ENCODE measurements at regions not wholly inside any gene's neighbourhood (a gene's known extent, or its start where the extent isn't known, plus 50 kb on each side); places are given as distances from the start of the nearest gene placed in this dataset.

DNA sequence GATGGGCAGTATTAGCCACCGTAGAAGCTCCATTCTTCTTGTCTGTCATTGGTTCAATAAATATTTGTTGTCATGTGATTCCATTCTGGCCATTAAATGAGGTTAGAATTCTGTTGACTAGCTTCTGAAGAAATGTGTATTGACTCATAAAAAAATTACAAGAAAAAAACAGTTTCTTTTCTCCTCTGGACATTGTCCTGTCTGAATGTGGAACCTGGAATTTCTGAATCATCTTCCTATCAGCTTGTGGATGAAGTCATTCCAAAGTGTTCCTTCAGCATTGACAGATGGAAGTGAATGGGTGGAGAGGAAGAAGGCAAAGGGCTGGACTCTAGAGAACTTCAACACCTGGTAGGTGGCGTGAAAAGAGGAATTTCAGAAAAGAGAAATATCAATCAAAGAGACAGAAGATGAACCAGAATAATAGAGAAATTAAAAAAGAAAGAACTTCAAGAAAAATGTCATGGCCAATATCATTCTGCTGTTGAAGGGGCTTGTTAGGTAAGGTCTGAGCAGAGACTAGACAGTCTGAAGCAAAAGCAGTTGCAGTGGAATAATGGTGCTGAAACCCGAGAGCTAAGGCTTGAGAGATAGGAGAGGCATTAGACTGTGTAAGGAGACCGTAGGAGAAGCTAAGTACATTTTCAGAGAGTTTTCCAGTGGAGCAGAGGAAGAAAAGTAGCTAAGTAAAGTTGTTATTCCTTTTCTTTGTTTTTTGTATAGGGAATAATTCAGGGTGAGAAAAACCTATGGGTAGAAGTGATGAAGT lies 806.6 kb downstream of the SQOR start:
- Histone ChIP-seq H3K9ac (ENCODE audit: low read depth in 1 of 3, low read length in 3 of 3) (no peak overlapping the region), H3K4me3 (ENCODE audit: low read length in 3 of 3) (no peak overlapping the region), H3K27ac (ENCODE audit: low read depth, low read length) (no peak overlapping the region), H3K9me3 (ENCODE audit: control insufficient read depth in 3 of 3, low read length in 3 of 3) (no peaks in the 10 kb centered on the region), H3K4me1 (ENCODE audit: control insufficient read depth in 3 of 3, insufficient read depth in 3 of 3, low read length in 3 of 3) (no peaks in the 10 kb centered on the region), H3K36me3 (ENCODE audit: control insufficient read depth in 3 of 3, insufficient read depth in 3 of 3, low read length in 3 of 3) (no peaks in the 10 kb centered on the region), H3K27me3 (ENCODE audit: control insufficient read depth in 3 of 3, insufficient read depth in 3 of 3, low read length in 3 of 3) (no peaks in the 10 kb centered on the region)

DNA sequence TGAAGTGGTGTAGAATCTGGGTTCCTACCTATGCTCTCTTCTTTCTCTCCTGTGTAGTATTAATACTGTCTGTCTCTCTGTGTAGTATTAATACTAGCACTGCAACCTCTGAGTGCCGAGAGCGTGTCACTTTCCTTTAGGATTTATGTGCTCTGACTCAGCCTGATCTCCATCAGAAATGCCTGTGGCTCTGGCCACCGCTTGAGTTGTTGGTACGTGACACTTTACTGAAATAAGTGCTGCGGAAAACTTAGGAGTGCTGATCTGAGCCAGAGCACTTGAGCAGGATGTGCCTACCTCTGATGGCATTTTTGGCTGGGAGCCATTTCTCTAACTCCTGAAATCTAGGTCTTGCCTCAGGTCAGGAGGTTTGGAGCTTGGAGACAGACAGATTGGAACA lies 807.4 kb downstream of the SQOR start:
- Histone ChIP-seq H3K27ac (ENCODE audit: low read depth, low read length) (no peak overlapping the region), H3K27me3 (ENCODE audit: control insufficient read depth in 3 of 3, insufficient read depth in 3 of 3, low read length in 3 of 3) (no peaks in the 10 kb centered on the region), H3K4me1 (ENCODE audit: control insufficient read depth in 3 of 3, insufficient read depth in 3 of 3, low read length in 3 of 3) (no peaks in the 10 kb centered on the region), H3K4me3 (ENCODE audit: low read length in 3 of 3) (no peak overlapping the region), H3K9ac (ENCODE audit: low read depth in 1 of 3, low read length in 3 of 3) (no peak overlapping the region), H3K9me3 (ENCODE audit: control insufficient read depth in 3 of 3, low read length in 3 of 3) (no peaks in the 10 kb centered on the region), H3K36me3 (ENCODE audit: control insufficient read depth in 3 of 3, insufficient read depth in 3 of 3, low read length in 3 of 3) (no peaks in the 10 kb centered on the region)

DNA sequence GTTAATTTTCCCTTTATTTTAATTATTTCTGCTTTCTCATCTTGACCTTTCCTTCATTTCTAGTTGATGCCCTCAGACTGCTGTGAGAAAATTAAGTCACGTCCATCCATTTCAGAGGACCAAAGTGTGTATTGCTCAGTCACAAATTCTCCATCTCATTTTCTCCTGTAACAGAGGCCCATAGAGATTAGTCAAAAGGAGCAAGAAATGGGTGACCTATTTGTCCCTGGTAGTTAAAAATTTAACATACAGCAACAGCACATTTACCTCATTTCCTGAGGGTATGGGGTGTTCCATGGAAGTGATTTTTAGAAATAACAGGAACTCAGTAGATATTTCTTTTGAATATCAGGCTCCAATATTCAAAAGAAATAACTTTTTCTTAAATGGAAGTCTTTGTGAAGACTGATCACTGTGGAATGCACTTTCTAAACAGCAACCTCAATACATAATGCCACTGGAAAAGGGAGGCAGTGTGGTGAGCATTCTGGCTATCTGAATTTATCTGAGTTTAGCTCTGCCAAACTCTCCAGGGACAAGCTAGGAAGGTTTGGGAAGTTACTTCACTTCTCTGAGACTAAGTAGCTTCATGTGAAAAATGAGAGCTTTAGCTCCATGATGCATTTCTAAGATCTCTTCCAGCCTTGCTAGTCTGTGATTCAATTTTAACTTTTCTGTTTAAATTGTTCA lies 808.2 kb downstream of the SQOR start:
- Histone ChIP-seq H3K4me3 (ENCODE audit: low read length in 3 of 3) (no peak overlapping the region), H3K9me3 (ENCODE audit: control insufficient read depth in 3 of 3, low read length in 3 of 3) (peaks cover 0 to 3% (median 0%) of the 10 kb centered on the region in 3 donors), H3K27ac (ENCODE audit: low read depth, low read length) (no peak overlapping the region), H3K9ac (ENCODE audit: low read depth in 1 of 3, low read length in 3 of 3) (no peak overlapping the region), H3K36me3 (ENCODE audit: control insufficient read depth in 3 of 3, insufficient read depth in 3 of 3, low read length in 3 of 3) (no peaks in the 10 kb centered on the region), H3K27me3 (ENCODE audit: control insufficient read depth in 3 of 3, insufficient read depth in 3 of 3, low read length in 3 of 3) (no peaks in the 10 kb centered on the region), H3K4me1 (ENCODE audit: control insufficient read depth in 3 of 3, insufficient read depth in 3 of 3, low read length in 3 of 3) (no peaks in the 10 kb centered on the region)

DNA sequence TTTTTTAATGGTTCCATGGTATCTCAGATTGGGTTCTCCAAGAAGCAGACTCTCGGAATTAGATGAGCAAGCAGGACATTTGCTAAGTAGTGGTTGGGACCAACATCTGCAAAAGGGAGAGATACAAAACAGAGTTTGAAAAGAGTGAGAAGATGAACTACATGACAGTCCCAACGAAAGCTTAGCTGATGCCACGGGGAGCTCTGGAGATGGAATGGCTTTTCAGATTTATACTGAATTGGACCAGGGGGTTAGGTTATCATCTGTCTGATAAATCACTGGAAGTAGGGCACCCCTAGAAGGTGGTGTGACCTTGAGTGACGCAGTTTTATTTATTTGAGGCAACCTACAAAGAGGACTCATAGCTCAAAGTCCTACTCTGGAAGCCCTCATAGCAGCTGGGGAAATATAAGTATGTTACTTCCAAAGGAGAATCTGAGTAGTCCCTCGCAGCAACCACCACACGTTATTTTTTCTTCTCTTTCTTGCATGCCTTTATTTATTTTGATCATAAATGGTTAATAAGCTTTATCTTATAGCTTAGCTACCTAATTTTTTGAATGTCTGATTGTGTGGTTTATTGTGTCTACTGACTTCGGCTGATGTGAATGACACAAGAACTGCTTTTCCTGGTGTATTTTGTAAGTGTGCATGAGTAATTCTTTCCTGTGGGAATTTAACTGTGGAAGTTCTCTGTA lies 815.4 kb downstream of the SQOR start:
- H3K36me3 ChIP-seq (ENCODE audit: control insufficient read depth in 3 of 3, insufficient read depth in 3 of 3, low read length in 3 of 3), result no peaks in the 10 kb centered on the region
- H3K9me3 ChIP-seq (ENCODE audit: control insufficient read depth in 3 of 3, low read length in 3 of 3), result peaks cover 0 to 3% (median 0%) of the 10 kb centered on the region in 3 donors
- H3K27me3 ChIP-seq (ENCODE audit: control insufficient read depth in 3 of 3, insufficient read depth in 3 of 3, low read length in 3 of 3), result no peaks in the 10 kb centered on the region
- H3K4me3 ChIP-seq (ENCODE audit: low read length in 3 of 3), result no peak overlapping the region
- H3K4me1 ChIP-seq (ENCODE audit: control insufficient read depth in 3 of 3, insufficient read depth in 3 of 3, low read length in 3 of 3), result no peaks in the 10 kb centered on the region
- H3K9ac ChIP-seq (ENCODE audit: low read depth in 1 of 3, low read length in 3 of 3), result no peak overlapping the region
- no peak overlapping the region for H3K27ac ChIP-seq (ENCODE audit: low read depth, low read length)

DNA sequence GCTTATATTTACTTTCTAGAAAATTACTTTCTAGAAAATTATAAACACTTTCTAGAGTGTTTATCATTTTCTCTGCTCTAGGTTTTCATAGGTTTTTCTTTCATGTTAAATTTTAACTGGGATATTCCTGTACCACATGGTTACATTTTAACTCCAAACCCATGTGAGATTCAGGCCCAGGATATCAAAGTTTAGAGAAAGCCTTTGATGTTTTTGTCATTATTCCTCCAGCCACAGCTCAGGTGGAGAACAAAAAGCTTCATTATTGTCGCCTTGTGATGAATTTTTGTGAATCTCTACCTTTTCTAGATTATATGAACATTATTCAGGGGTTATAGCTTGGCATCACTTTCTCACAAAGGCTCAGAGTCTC lies 816.0 kb downstream of the SQOR start:
- Histone ChIP-seq H3K27ac (ENCODE audit: low read depth, low read length) (no peak overlapping the region), H3K36me3 (ENCODE audit: control insufficient read depth in 3 of 3, insufficient read depth in 3 of 3, low read length in 3 of 3) (no peaks in the 10 kb centered on the region), H3K4me1 (ENCODE audit: control insufficient read depth in 3 of 3, insufficient read depth in 3 of 3, low read length in 3 of 3) (no peaks in the 10 kb centered on the region), H3K9ac (ENCODE audit: low read depth in 1 of 3, low read length in 3 of 3) (no peak overlapping the region), H3K9me3 (ENCODE audit: control insufficient read depth in 3 of 3, low read length in 3 of 3) (peaks cover 0 to 3% (median 0%) of the 10 kb centered on the region in 3 donors), H3K27me3 (ENCODE audit: control insufficient read depth in 3 of 3, insufficient read depth in 3 of 3, low read length in 3 of 3) (no peaks in the 10 kb centered on the region), H3K4me3 (ENCODE audit: low read length in 3 of 3) (no peak overlapping the region)

DNA sequence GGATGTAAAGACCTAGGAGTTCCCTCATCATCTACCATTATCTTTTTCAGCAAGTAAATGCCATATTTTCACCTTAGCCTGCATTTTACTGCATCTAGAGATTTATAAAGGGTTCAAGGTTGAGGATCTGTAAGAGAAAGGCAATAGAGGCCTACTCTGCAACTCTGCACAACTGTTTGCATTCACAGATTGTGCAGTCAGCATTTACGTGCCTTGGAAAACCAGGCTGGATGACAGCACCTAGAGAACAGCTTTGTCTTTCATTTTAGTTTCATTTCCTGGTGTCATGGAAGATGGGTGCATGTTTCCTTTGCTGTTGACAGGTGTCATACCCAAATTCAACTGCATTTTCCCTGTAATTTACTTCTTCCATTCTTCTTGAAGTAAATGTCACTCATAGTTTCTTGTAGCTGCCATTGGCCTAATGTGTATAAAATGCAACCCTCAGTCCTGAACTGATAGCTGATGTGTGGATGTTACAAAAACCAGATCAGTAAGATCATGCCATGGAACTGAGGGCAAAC lies 817.5 kb downstream of the SQOR start:
- H3K4me1 ChIP-seq (ENCODE audit: control insufficient read depth in 3 of 3, insufficient read depth in 3 of 3, low read length in 3 of 3), result no peaks in the 10 kb centered on the region
- H3K27ac ChIP-seq (ENCODE audit: low read depth, low read length), result no peak overlapping the region
- no peak overlapping the region for H3K4me3 ChIP-seq (ENCODE audit: low read length in 3 of 3)
- H3K36me3 ChIP-seq (ENCODE audit: control insufficient read depth in 3 of 3, insufficient read depth in 3 of 3, low read length in 3 of 3), result no peaks in the 10 kb centered on the region
- H3K27me3 ChIP-seq (ENCODE audit: control insufficient read depth in 3 of 3, insufficient read depth in 3 of 3, low read length in 3 of 3), result no peaks in the 10 kb centered on the region
- peaks cover 0 to 3% (median 0%) of the 10 kb centered on the region in 3 donors for H3K9me3 ChIP-seq (ENCODE audit: control insufficient read depth in 3 of 3, low read length in 3 of 3)
- H3K9ac ChIP-seq (ENCODE audit: low read depth in 1 of 3, low read length in 3 of 3), result no peak overlapping the region

DNA sequence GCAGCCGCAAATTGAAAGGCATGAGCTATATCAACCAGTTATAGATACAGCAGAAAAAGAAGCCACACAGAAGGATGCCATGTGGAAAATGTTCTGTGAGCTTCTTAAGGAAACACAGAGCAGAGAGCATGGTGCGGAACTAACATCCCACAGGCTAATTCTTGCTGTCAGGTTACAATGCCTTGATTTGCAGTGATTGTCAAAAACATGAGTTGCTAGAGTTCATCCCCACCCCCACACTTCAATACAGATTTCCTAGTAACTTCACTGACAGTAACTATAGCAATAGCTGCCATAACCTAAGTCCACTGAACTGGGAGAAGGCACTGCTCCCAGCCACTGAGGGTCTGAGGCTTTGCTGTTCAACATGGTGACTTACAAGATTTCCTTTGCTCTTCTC lies 821.6 kb downstream of the SQOR start:
- Histone ChIP-seq H3K9me3 (ENCODE audit: control insufficient read depth in 3 of 3, low read length in 3 of 3) (no peaks in the 10 kb centered on the region), H3K27ac (ENCODE audit: low read depth, low read length) (no peak overlapping the region), H3K4me3 (ENCODE audit: low read length in 3 of 3) (no peak overlapping the region), H3K4me1 (ENCODE audit: control insufficient read depth in 3 of 3, insufficient read depth in 3 of 3, low read length in 3 of 3) (no peaks in the 10 kb centered on the region), H3K27me3 (ENCODE audit: control insufficient read depth in 3 of 3, insufficient read depth in 3 of 3, low read length in 3 of 3) (no peaks in the 10 kb centered on the region), H3K36me3 (ENCODE audit: control insufficient read depth in 3 of 3, insufficient read depth in 3 of 3, low read length in 3 of 3) (no peaks in the 10 kb centered on the region), H3K9ac (ENCODE audit: low read depth in 1 of 3, low read length in 3 of 3) (no peak overlapping the region)

DNA sequence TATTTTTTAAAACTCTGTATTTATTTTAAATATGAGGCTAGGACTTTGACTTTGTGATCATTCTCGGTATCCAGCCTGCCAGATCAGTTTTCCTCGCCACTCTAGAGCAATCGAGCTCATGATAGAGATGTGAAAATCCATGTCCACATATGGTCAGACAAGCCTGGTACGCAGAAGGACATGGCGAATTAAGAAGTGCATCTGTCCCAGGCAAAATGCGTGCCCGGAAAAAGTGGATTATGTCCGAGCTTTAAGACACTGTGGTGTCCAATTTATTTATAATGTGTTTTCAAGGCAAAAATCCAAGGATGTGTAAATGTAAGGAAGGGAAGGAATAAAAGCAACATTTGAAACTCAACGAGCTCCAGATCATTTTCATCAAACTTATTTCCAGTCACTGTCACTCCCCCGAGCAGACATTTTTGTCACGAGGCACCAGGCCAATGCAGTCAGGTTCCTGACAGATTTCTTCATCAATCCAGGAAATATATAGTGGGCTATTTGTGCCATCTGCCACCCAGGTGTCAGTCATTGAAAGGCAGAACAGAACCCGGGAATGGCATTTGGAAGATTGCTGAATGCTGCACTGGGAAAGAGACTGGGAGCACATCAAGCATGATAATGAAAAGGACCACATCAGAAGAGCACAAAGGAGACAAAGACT lies 825.7 kb downstream of the SQOR start:
- Histone ChIP-seq H3K27ac (ENCODE audit: low read depth, low read length) (no peak overlapping the region), H3K36me3 (ENCODE audit: control insufficient read depth in 3 of 3, insufficient read depth in 3 of 3, low read length in 3 of 3) (no peaks in the 10 kb centered on the region), H3K9ac (ENCODE audit: low read depth in 1 of 3, low read length in 3 of 3) (no peak overlapping the region), H3K4me1 (ENCODE audit: control insufficient read depth in 3 of 3, insufficient read depth in 3 of 3, low read length in 3 of 3) (no peaks in the 10 kb centered on the region), H3K4me3 (ENCODE audit: low read length in 3 of 3) (no peak overlapping the region), H3K27me3 (ENCODE audit: control insufficient read depth in 3 of 3, insufficient read depth in 3 of 3, low read length in 3 of 3) (no peaks in the 10 kb centered on the region), H3K9me3 (ENCODE audit: control insufficient read depth in 3 of 3, low read length in 3 of 3) (no peaks in the 10 kb centered on the region)

DNA sequence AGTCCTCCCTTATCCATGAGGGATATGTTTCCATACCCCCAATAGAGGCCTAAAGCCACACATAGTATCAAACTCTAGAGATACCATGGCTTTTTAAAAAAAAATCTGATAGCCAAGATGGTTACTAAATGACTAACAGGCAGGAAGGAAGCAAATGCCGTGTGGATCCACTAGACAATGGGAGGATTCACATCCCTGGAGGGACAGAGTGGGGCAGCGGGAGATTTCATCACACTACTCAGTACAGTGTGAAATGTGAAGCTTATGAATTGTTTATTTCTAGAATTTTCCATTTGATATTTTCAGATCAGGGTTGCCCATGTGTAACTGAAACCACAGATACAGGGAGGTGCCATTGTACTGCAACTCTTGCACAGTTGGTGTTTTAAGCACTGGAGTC lies 826.6 kb downstream of the SQOR start:
- H3K9ac ChIP-seq (ENCODE audit: low read depth in 1 of 3, low read length in 3 of 3), result no peak overlapping the region
- H3K4me1 ChIP-seq (ENCODE audit: control insufficient read depth in 3 of 3, insufficient read depth in 3 of 3, low read length in 3 of 3), result no peaks in the 10 kb centered on the region
- H3K9me3 ChIP-seq (ENCODE audit: control insufficient read depth in 3 of 3, low read length in 3 of 3), result no peaks in the 10 kb centered on the region
- no peaks in the 10 kb centered on the region for H3K36me3 ChIP-seq (ENCODE audit: control insufficient read depth in 3 of 3, insufficient read depth in 3 of 3, low read length in 3 of 3)
- no peaks in the 10 kb centered on the region for H3K27me3 ChIP-seq (ENCODE audit: control insufficient read depth in 3 of 3, insufficient read depth in 3 of 3, low read length in 3 of 3)
- H3K4me3 ChIP-seq (ENCODE audit: low read length in 3 of 3), result no peak overlapping the region
- no peak overlapping the region for H3K27ac ChIP-seq (ENCODE audit: low read depth, low read length)
